NCI-H128 (cell line): ENCODE measurements at regions not wholly inside any gene's neighbourhood (a gene's known extent, or its start where the extent isn't known, plus 50 kb on each side); places are given as distances from the start of the nearest gene placed in this dataset.

Source experiments
- DNase-seq: peaks from one replicate; lab custom pipeline; 2025; ENCODE audit not compliant: unreplicated experiment; lab: John Stamatoyannopoulos, UW

DNA sequence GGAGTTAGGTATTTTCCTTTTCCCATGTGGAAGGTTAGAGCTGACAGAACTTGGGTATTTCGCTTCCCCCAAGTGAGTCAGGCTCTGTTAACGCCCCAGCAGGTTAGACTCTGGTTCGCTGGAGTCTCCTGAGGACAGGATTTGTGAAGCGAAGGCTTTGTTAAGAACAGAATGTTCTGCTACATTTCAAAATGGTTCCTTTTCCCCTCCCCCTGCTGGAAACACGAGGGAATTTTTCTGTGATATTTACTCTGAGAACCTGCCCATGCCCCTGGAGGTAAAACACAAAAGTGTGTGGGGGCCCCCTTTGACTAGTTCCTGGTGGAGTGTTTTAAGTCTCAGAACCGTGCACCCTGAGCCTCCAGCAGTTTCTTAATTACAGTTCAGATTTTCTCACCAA, 731.4 kb upstream of the CITED2 start:
- no peak for DNase-seq

- DNase-seq, result no peak
Observed at GRCh38 chr6:140105241-140105640, 730.8 kb upstream of the CITED2 start.

DNA sequence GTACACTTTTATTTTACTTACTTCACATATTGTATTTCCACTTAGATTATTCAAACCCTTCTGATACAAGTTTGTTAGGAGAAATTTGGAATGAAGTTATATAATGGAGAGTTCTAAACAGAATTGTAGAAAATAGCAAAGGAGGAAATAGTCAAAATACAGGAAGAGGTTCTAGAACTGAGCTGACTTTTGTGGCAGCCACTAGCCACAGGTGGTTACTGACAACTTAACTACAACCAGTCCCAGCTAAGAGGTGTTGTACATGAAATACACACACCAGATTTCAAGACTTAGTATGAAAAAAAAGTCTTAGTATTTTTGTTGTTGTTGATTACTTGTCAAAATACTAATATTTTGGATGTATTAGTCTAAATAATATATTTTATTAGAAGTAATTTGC, 727.4 kb upstream of the CITED2 start:
- no peak for DNase-seq

DNA sequence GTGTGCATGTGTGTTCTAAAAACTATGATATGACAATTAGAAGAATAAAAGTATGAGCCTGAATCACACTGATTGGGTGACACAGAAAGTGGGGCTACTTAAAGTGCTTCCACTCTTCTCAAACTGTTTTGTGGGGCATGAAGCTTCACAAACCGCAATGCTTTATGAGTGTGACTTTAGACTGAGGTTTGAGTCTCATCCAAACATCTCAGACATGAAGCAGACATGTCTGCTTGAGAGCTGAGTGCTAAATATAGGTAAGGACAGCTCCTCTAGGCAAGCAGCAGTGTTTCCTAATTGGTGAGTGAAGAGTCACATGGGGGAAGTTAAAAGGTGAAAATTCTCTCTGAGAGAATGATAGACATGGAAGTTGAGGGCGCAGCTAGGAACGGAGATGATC, 726.9 kb upstream of the CITED2 start:
- DNase-seq, result no peak

DNA sequence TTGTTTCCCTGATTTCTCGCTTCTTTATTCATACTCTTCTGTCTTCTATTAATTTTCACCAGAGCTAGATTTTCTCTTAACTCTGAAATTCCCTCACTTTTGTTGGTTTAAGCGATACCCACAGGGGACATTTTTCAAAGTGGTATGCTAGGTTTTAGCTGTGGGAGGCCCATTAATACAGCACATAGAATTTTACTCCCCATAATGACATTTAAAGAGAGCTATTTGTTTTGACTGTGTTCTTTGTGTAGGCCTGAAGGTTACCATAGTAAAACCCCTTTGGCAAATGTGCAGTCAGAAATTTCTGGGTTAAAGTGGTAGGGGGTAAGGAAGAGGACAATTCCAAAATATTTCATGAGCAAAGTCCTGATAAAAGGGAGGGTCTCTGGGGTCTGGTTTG, 721.1 kb upstream of the CITED2 start:
- DNase-seq, result no peak

DNA sequence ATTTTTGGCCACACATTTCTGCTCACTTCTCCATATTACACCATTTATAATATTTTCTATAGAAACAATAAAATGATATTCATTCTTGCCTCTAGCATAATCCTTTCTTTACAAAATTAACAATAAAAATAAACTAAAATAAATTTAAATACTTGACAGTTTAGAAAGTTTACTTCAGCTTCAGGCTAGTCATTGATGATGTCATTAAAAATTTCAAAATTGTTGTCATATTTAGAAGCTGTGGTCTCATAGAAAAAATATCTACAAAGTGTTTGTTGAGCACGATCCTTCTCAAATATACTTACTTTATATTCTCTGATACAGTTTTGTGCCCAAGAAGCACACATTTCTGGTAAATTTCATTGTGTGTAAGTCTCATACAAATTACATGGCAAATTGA, 717.4 kb upstream of the CITED2 start:
- no peak for DNase-seq

- no peak for DNase-seq
Observed at GRCh38 chr6:140090871-140091270, 716.4 kb upstream of the CITED2 start.

DNA sequence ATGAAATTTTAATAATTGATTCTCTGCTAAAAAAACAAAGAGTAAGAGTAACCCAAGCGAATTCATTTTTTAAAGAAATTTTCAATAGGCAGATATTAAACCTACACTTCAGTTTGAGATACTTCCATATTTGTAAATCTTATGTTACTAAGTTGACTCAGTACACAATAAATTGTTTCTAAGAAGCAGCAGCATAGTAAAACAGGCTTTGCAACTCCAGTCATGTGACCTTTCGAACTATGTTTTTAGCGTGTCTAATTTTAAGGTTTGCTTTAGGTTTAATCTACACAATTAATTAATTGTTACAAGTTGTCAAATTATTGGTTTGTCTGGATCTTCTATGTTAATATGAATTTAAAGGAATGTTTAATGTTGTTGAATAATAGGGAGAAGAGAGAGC, 708.9 kb upstream of the CITED2 start:
- no peak for DNase-seq

- DNase-seq, result no peak
Observed at GRCh38 chr6:140082867-140083297, 708.4 kb upstream of the CITED2 start.

DNA sequence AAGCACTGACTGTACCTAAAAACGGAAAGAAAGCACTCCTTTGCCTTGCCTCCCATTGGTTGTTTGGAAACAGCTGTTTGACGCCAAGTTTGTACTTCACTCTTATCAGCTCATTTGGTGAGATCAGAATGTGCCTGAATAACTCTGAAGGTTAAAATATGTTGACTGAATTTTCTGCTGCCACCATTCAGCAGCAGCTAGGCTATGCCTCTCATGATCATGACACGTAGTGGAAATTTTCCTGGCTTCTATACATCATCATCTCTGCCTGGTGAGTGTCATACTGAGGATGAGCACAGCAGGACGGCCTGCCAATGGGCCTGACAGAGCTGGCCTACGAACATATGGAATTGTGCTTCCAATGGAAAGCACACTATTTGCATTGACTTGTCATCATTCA, 704.9 kb upstream of the CITED2 start:
- DNase-seq, result no peak

- DNase-seq, result no peak
Observed at GRCh38 chr6:140078561-140079125, 704.2 kb upstream of the CITED2 start.

GRCh38 chr6:140077827-140078560, 703.5 kb upstream of the CITED2 start:
- DNase-seq, result no peak

GRCh38 chr6:140076105-140076504, 701.7 kb upstream of the CITED2 start:
- DNase-seq, result no peak

DNA sequence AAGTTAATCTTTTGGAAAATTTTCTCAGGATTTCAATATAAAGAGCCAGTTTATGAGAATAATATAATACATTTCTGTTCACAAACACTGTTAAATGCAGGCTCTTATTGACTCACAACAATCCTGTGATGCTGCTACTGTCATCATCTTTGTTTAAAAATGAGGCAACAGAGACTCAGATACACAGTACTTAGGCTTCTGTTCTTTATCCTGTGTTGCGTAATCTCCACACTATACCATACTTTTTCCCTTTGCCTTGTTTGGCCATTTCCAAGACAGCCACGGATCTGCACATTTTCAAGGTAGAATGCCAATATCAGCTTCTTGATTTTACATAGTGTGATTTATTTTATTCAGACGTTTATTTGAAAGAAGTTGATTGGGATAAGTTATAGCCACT, 699.0 kb upstream of the CITED2 start:
- no peak for DNase-seq

- DNase-seq, result no peak
Observed at GRCh38 chr6:140071601-140072062, 697.2 kb upstream of the CITED2 start.

GRCh38 chr6:140070846-140071473, 696.5 kb upstream of the CITED2 start:
- DNase-seq, result no peak

DNA sequence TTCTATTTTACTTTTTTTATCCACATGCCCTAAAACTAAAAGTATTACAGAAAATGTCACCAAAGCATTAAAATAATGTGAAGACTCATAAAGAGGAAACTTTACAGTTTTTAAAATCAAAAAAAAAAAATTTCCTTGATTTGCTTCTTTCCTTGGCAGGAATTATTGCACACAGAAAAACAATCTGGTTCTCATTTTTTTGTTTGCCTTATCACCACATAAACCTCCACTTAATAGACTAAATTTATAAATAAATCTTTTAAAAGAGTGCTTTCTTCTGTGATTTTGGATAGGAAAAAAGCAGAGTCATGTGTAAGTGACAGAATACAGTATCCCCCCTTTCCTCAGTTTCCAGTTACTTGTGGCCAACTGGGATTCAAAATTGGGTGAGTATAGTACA, 695.1 kb upstream of the CITED2 start:
- DNase-seq, result no peak

GRCh38 chr6:140068801-140069200, 694.4 kb upstream of the CITED2 start:
- no peak for DNase-seq

DNA sequence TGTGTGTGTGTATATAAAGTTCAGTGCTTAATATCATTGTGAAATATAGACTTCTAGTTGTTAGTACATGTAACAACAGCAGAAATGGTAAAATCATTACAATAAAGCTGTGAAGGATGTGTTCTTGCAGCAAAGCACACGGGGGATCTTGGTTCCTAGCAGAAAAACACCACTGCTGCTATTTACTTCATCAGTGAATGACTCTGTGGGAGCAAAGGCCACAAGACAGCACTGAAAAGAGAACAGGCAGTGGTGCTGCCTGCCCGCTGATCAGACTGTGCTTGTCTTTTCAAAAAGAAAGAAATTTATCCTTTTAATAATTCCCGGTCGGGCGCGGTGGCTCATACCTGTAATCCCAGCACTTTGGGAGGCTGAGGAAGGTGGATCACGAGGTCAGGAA, 689.9 kb upstream of the CITED2 start:
- DNase-seq, result no peak

GRCh38 chr6:140063021-140063399, 688.6 kb upstream of the CITED2 start:
- no peak for DNase-seq

- no peak for DNase-seq
Observed at GRCh38 chr6:140062043-140063020, 687.9 kb upstream of the CITED2 start.
